Body of pancreas (tissue), 4 donors: ENCODE measurements at regions not wholly inside any gene's neighbourhood (a gene's known extent, or its start where the extent isn't known, plus 50 kb on each side); places are given as distances from the start of the nearest gene placed in this dataset.

Experiments
- ATAC-seq: fragments of 150-250 bp; one replicate; pipeline ENCODE4 v1.9.1; 2016
- DNase-seq, 4 donors: peaks; one replicate each; pipeline ENCODE4 v3.0.0-alpha.2; 2019
- H3K27ac ChIP-seq, 4 donors: fragments of 200-600 bp; sonication (generic); 1 replicate in 3 of 4; 2 replicates in 1 of 4; pipeline versions ENCODE4 v1.5.1 to v1.6.1; 2016 to 2019; ENCODE audit warnings: mild to moderate bottlenecking in 1 of 4, mixed read lengths in 1 of 4, moderate library complexity in 1 of 4
- H3K27me3 ChIP-seq, 2 donors: fragments of 200-600 bp; sonication (generic); one replicate each; pipeline ENCODE4 v1.6.0; 2016; ENCODE audit warnings: mild to moderate bottlenecking in 1 of 2
- H3K36me3 ChIP-seq, 2 donors: fragments of 200-600 bp; sonication (generic); replicated peaks in 1 of 2; 2 replicates each; pipeline ENCODE4 v1.5.1; 2016; ENCODE audit warnings: low read depth in 2 of 2; ENCODE audit not compliant: insufficient read depth in 1 of 2
- H3K4me1 ChIP-seq: fragments of 200-600 bp; sonication (generic); one replicate; pipeline ENCODE4 v1.6.0; 2016
- H3K4me3 ChIP-seq, 2 donors: fragments of 200-600 bp; sonication (generic); 1 replicate in 1 of 2; 2 replicates in 1 of 2; pipeline ENCODE4 v1.5.1; 2016 to 2019
- H3K9me3 ChIP-seq, 3 donors: fragments of 200-600 bp; sonication (generic); 1 replicate in 2 of 3; 2 replicates in 1 of 3; pipeline ENCODE4 v1.5.1; 2016
- CTCF ChIP-seq, 7 experiments: fragments of 450-650 bp in 4 of 7; fragments of 200-600 bp in 3 of 7; sonication (generic) in 3 of 7; IDR thresholded peaks; one replicate each; pipeline ENCODE4 v1.5.1; 2016 to 2019; ENCODE audit warnings: antibody characterized with exemption in 7 of 7
- POLR2A ChIP-seq, 3 donors: fragments of 450-650 bp; IDR thresholded peaks; one replicate each; pipeline ENCODE4 v1.6.1; 2016; ENCODE audit warnings: antibody characterized with exemption in 3 of 3, mild to moderate bottlenecking in 2 of 3
- WGBS, 2 donors: methylation state at CpG; one replicate each; pipeline ENCODE4 v1.1.5; 2017; 5-methylcytosine and 5-hydroxymethylcytosine counted together
- intact Hi-C: fragments of 100-400 bp; cut with DNase I; formaldehyde crosslinking; loops from one replicate; pipeline ENCODE4 v1.15.1; 2023

DNA sequence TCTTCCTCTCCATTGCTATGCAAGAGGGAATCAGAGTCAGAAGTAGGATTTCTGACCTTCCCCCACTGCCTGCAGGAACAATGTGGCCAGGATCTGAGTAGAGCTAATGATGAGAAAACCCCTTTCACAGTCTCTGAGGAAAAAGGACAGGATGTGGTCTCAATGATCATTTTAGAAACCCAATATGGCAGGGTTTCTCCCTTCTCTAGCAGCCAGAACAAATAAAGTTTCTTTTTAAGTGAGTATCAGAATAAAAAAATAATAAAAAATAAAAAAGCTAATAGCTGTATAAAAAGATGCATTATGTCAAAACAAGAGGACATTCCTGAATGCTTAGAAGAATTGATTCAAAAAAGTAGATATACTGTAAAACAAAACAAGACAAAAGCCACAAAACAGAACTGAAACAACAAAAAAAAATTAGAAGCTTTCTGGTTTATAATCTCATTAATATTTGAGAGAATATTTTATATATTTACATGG lies 1124.9 kb upstream of the ZEB2 start:
- H3K36me3 ChIP-seq, result no peaks in the 10 kb centered on the region
- no peaks in the 10 kb centered on the region for H3K27me3 ChIP-seq
- no peak for DNase-seq
- no peaks in the 10 kb centered on the region for H3K9me3 ChIP-seq
- H3K4me1 ChIP-seq, result no peaks in the 10 kb centered on the region
- H3K27ac ChIP-seq, result no peak overlapping the region
- TF ChIP-seq POLR2A (IDR thresholded peaks at IDR 0.05), result no peak
- TF ChIP-seq CTCF (IDR thresholded peaks at IDR 0.05), result no peak
- no peak overlapping the region for H3K4me3 ChIP-seq
- intact Hi-C loops, result no loop called here
- no peak for ATAC-seq

DNA sequence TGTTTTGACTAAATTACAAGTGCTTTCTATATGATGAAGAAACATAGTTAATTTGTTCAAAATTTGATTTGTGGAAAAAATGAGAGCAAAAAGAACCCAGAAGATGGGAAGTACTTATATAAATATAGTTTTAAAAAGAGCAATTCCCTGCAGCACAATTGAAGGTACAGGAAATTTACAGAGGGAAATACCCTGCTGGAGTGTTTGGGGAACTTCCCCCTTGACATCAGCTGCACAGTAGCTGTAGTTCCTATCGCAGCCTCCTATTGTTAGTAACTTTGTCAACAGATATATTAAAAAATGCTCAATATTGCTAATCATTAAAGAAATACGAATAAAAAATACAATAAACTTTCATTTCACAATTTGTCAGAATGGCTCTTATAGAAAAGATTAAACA lies 1118.8 kb upstream of the ZEB2 start:
- H3K27me3 ChIP-seq, result no peaks in the 10 kb centered on the region
- no peaks in the 10 kb centered on the region for H3K4me1 ChIP-seq
- H3K4me3 ChIP-seq, result no peak overlapping the region
- no peak for ATAC-seq
- TF ChIP-seq POLR2A (IDR thresholded peaks at IDR 0.05) (no peak), CTCF (IDR thresholded peaks at IDR 0.05) (peak in 2 of 7 experiments; percentile 6 to 15)
- no peaks in the 10 kb centered on the region for H3K9me3 ChIP-seq
- H3K27ac ChIP-seq, result no peak overlapping the region
- intact Hi-C loops, result no loop called here
- no peaks in the 10 kb centered on the region for H3K36me3 ChIP-seq
- DNase-seq, result no peak
- 36 to 51% methylated on average over 2 of the region's 2 CpGs for WGBS, 2 donors

DNA sequence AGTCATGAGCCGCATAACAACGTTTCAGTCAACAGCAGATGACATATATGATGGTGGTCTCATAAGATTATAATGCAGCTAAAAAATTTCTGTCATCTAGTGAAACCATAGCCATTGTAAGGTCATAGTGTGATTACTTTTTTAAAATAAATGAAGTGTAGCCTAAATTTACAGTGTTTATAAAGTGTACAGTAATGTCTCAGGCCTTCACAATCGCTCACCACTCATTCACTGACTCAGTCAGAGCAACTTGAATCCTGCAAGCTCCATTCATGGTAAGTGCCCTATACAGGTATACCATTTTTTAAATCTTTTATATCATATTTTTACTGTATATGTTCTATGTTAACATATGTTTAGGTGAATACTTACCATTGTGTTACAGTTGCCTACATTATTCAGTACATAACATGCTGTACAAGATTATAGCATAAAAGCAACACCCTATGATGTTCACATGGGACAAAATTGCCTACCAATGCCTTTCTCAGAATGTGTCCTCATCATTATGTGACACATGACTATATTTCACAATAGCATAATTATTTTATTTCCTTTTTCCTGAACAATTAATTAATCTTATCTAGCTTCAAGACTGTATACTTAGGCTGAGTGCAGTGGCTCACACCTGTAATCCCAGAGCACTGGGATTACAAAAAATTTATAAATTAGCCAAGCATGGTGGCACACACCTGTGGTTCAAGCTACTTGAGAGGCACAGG lies 1115.9 kb upstream of the ZEB2 start:
- Histone ChIP-seq H3K27me3 (no peaks in the 10 kb centered on the region), H3K9me3 (no peaks in the 10 kb centered on the region), H3K36me3 (no peaks in the 10 kb centered on the region), H3K4me3 (no peak overlapping the region), H3K27ac (no peak overlapping the region), H3K4me1 (no peaks in the 10 kb centered on the region)
- intact Hi-C loops, result no loop called here
- TF ChIP-seq POLR2A (IDR thresholded peaks at IDR 0.05) (no peak), CTCF (IDR thresholded peaks at IDR 0.05) (no peak)
- WGBS, 2 donors, result 87 to 94% methylated on average over 3 of the region's 3 CpGs
- ATAC-seq (no peak), DNase-seq (no peak)

DNA sequence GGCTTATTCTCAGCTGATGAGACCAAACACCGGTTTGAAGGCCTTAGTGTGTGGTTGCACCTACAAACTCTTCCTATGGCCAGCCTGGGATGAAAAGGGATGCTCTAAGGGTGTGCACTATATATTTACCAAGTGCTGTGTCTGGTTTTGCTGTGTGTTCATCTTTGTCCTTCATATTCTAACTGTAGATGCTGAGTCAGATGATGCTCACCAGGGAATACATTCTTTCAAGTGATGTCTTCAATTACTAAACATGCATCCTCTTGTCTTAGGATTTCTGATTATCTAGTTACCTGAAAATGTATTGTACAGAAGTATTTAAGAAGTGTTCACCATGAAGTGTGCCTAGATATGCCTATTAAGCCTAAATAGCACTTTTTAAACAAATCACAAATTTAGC lies 1111.6 kb upstream of the ZEB2 start:
- Histone ChIP-seq H3K4me3 (no peak overlapping the region), H3K27me3 (no peaks in the 10 kb centered on the region), H3K27ac (no peak overlapping the region), H3K4me1 (no peaks in the 10 kb centered on the region), H3K36me3 (no peaks in the 10 kb centered on the region), H3K9me3 (no peaks in the 10 kb centered on the region)
- no peak for TF ChIP-seq POLR2A (IDR thresholded peaks at IDR 0.05)
- TF ChIP-seq CTCF (IDR thresholded peaks at IDR 0.05), result no peak
- no peak for DNase-seq
- intact Hi-C loops, result no loop called here
- WGBS, 2 donors, result 86 to 96% methylated on average over 1 of the region's 1 CpG
- no peak for ATAC-seq

- no peak overlapping the region for H3K27ac ChIP-seq
- intact Hi-C loops, result no loop called here
- no peaks in the 10 kb centered on the region for H3K4me1 ChIP-seq
- DNase-seq (no peak), ATAC-seq (no peak)
- no peak for TF ChIP-seq CTCF (IDR thresholded peaks at IDR 0.05)
- TF ChIP-seq POLR2A (IDR thresholded peaks at IDR 0.05), result no peak
- H3K27me3 ChIP-seq, result no peaks in the 10 kb centered on the region
- no peaks in the 10 kb centered on the region for H3K9me3 ChIP-seq
- H3K36me3 ChIP-seq, result no peaks in the 10 kb centered on the region
- H3K4me3 ChIP-seq, result no peak overlapping the region
Observed at GRCh38 chr2:145626301-145626700, 1106.4 kb upstream of the ZEB2 start.
